SK-N-SH (cell line): ENCODE measurements at regions not wholly inside any gene's neighbourhood (a gene's known extent, or its start where the extent isn't known, plus 50 kb on each side); places are given as distances from the start of the nearest gene placed in this dataset.
A peak's percentile ranks its signal among the peaks of the same experiment; 100 is the strongest.

Source experiments
- CTCF ChIA-PET: fragments of 300-600, 350-600 bp; formaldehyde crosslinking; extraction: SDS; loops from one replicate; lab custom pipeline; 2021; lab: Yijun Ruan, JAX
- POLR2A ChIA-PET: fragments of 350-600 bp; sonication (Branson Sonifier 250); formaldehyde crosslinking; extraction: SDS; loops from one replicate; lab custom pipeline; 2020; ENCODE audit warnings: antibody characterized with exemption, inconsistent platforms; lab: Yijun Ruan, JAX
- DNase-seq: peaks from one replicate; pipeline ENCODE4 v3.0.0; 2012
- H2AFZ ChIP-seq: fragments of 200-600 bp; sonication (generic); 2 replicates; pipeline ENCODE4 v1.8.1; 2016; ENCODE audit warnings: antibody characterized with exemption, mild to moderate bottlenecking, low read depth
- H3F3A ChIP-seq: fragments of 200-600 bp; sonication (generic); replicated peaks from 2 replicates; pipeline ENCODE3; 2016; ENCODE audit warnings: antibody characterized with exemption, mild to moderate bottlenecking; ENCODE audit not compliant: insufficient read depth
- H3K27ac ChIP-seq, 2 experiments: fragments of 200-500 bp in 1 of 2; fragments of 200-600 bp in 1 of 2; sonication (Bioruptor generic) in 1 of 2; sonication (generic), shearing (Covaris generic) in 1 of 2; 2 replicates each; pipeline versions ENCODE4 v1.5.1 to v1.6.1; 2014 to 2016; ENCODE audit warnings: low read depth in 2 of 2, inconsistent platforms in 1 of 2, low read length in 1 of 2, mild to moderate bottlenecking in 1 of 2, mixed read lengths in 1 of 2
- H3K27me3 ChIP-seq: fragments of 200-600 bp; sonication (generic), shearing (Covaris generic); 2 replicates; pipeline ENCODE4 v1.6.1; 2016; ENCODE audit warnings: mixed run types; ENCODE audit not compliant: insufficient read depth
- H3K36me3 ChIP-seq, 2 experiments: fragments of 200-500 bp in 1 of 2; fragments of 200-600 bp in 1 of 2; sonication (Bioruptor generic) in 1 of 2; sonication (generic) in 1 of 2; replicated peaks in 1 of 2; 2 replicates each; pipeline versions ENCODE3 to v1.5.1; 2014 to 2016; ENCODE audit warnings: low read length in 1 of 2, mild to moderate bottlenecking in 1 of 2; ENCODE audit not compliant: insufficient read depth in 2 of 2, control insufficient read depth in 1 of 2
- H3K4me1 ChIP-seq, 2 experiments: fragments of 200-500 bp in 1 of 2; fragments of 200-600 bp in 1 of 2; sonication (Bioruptor generic) in 1 of 2; sonication (generic), shearing (Covaris generic) in 1 of 2; 2 replicates each; pipeline versions ENCODE4 v1.5.1 to v1.6.1; 2014 to 2016; ENCODE audit warnings: low read depth in 1 of 2, low read length in 1 of 2, mixed run types in 1 of 2; ENCODE audit not compliant: insufficient read depth in 2 of 2, control insufficient read depth in 1 of 2
- H3K4me2 ChIP-seq: fragments of 200-600 bp; sonication (generic), shearing (Covaris generic); 2 replicates; pipeline ENCODE4 v1.6.1; 2017; ENCODE audit warnings: mixed run types
- H3K4me3 ChIP-seq, 2 experiments: fragments of 200-500 bp in 1 of 2; fragments of 200-600 bp in 1 of 2; sonication (Bioruptor generic) in 1 of 2; sonication (generic), shearing (Covaris generic) in 1 of 2; 2 replicates each; pipeline versions ENCODE4 v1.5.1 to v1.8.1; 2014 to 2016; ENCODE audit warnings: low read depth in 2 of 2, inconsistent platforms in 1 of 2, low read length in 1 of 2, mild to moderate bottlenecking in 1 of 2, mixed read lengths in 1 of 2, moderate library complexity in 1 of 2
- H3K79me2 ChIP-seq: fragments of 200-600 bp; sonication (generic); 2 replicates; pipeline ENCODE4 v1.8.1; 2017; ENCODE audit warnings: mild to moderate bottlenecking; ENCODE audit not compliant: insufficient read depth
- H3K9ac ChIP-seq: fragments of 200-600 bp; sonication (generic); 2 replicates; pipeline ENCODE4 v1.6.1; 2017; ENCODE audit warnings: mixed run types
- H3K9me2 ChIP-seq: fragments of 200-600 bp; sonication (generic); 2 replicates; pipeline ENCODE4 v1.6.1; 2017; ENCODE audit warnings: mixed run types
- H3K9me3 ChIP-seq: fragments of 200-600 bp; sonication (generic); 2 replicates; pipeline ENCODE4 v1.6.1; 2017; ENCODE audit warnings: mixed run types, mild to moderate bottlenecking, moderate library complexity
- H4K20me1 ChIP-seq: fragments of 200-600 bp; sonication (generic); 2 replicates; pipeline ENCODE4 v1.6.1; 2017; ENCODE audit warnings: mild to moderate bottlenecking, mixed run types; ENCODE audit not compliant: insufficient read depth
- EP300 ChIP-seq, 2 experiments: IDR thresholded peaks; 2 replicates each; pipeline versions ENCODE4 v1.4.0 to v1.6.1; 2012; ENCODE audit warnings: borderline replicate concordance in 1 of 2, low read depth in 1 of 2, low read length in 1 of 2
- GATA2 ChIP-seq: sonication (generic); formaldehyde crosslinking; IDR thresholded peaks from 2 replicates; pipeline ENCODE4 v1.5.0; 2020; ENCODE audit warnings: mild to moderate bottlenecking, missing genetic modification reagents
- RAD21 ChIP-seq: IDR thresholded peaks from 2 replicates; pipeline ENCODE4 v1.6.1; 2012; ENCODE audit warnings: mild to moderate bottlenecking, low read length
- SMC3 ChIP-seq: IDR thresholded peaks from 2 replicates; pipeline ENCODE4 v1.6.1; 2012; ENCODE audit warnings: low read depth, low read length, improper control_type of control experiment
- TEAD4 ChIP-seq: IDR thresholded peaks from 2 replicates; pipeline ENCODE4 v1.4.0; 2012; ENCODE audit warnings: mild to moderate bottlenecking, borderline replicate concordance; ENCODE audit not compliant: insufficient read depth
- WGBS: methylation state at CpG from one replicate; pipeline ENCODE4 v1.1.6; 2017; ENCODE audit warnings: low lambda C conversion rate; 5-methylcytosine and 5-hydroxymethylcytosine counted together
- TF ChIP-seq, protein P1 (sequence below): fragments of 200-600 bp; sonication (generic); IDR thresholded peaks from 2 replicates; pipeline ENCODE4 v1.6.1; 2017; ENCODE audit warnings: antibody characterized with exemption, mild to moderate bottlenecking, moderate library complexity
- TF ChIP-seq, protein P2 (sequence below): IDR thresholded peaks from 2 replicates; pipeline ENCODE4 v1.4.0; 2012; ENCODE audit warnings: low read depth
- TF ChIP-seq, protein P3 (sequence below): IDR thresholded peaks from 2 replicates; pipeline ENCODE4 v1.6.1; 2012; ENCODE audit warnings: mild to moderate bottlenecking, low read depth, low read length, moderate library complexity
- TF ChIP-seq, protein P4 (sequence below): IDR thresholded peaks from 2 replicates; pipeline ENCODE4; 2012

DNA sequence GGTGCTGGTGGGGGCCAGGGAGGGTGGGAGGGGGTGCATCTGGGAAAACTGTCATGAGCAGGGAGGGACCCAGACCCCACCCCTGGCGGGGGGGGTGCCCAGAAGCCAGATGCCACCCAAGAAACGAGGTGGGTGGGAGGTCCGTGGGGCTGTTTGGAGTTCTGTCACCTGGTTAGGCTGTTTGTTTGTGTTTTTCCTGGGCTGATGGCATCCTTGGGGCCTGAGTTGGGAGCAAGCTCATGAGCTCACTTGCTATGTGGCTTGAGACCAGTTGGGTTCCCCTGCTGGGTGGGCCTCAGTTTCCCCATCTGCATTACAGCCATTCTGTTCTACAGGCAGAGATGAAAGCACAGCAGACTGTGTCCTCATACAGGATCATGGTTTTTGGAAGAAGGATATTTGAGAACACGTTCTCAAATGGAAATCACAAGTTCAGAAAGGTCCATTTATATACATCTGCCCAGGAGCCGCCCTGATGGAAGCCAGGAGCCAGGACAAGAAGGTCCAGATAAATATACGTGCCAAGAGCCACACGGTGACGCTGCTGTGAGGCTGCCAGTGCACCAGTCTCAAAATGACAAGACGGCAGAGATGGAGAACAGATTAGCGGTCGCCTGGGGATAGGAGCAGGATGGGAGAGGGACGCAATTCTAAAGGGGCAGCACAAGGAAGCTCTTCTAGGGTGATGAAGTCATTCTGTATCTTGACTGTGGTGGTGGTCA, 312.9 kb downstream of the MN1 start:
- WGBS: 25% methylated on average over 9 of the region's 12 CpGs
- Histone ChIP-seq H3K27ac (no peak overlapping the region), H3K9me3 (no peaks in the 10 kb centered on the region), H3K9ac (no peak overlapping the region), H3K36me3 (no peaks in the 10 kb centered on the region), H4K20me1 (no peaks in the 10 kb centered on the region), H3K4me1 (peaks cover 5 to 12% of the 10 kb centered on the region in 2 experiments; a peak in 2 of 4 replicates), H3K4me2 (peak overlapping the region; percentile 48; the same call in 1 of the 2 replicates), H3K27me3 (no peaks in the 10 kb centered on the region), H3F3A (no peaks in the 10 kb centered on the region), H2AFZ (peak overlapping the region; percentile 59; the same call in 1 of the 2 replicates), H3K4me3 (no peak overlapping the region), H3K9me2 (no peaks in the 10 kb centered on the region), H3K79me2 (no peaks in the 10 kb centered on the region)
- ChIA-PET POLR2A (no interaction called here), CTCF (interaction anchor here (0.6 to 0.9 kb wide), 5 partner anchors 19 to 328 kb away, joined by 3 to 5 read pairs (median 3); no protein-coding TSS in a partner anchor)
- TF ChIP-seq, protein P1, sequence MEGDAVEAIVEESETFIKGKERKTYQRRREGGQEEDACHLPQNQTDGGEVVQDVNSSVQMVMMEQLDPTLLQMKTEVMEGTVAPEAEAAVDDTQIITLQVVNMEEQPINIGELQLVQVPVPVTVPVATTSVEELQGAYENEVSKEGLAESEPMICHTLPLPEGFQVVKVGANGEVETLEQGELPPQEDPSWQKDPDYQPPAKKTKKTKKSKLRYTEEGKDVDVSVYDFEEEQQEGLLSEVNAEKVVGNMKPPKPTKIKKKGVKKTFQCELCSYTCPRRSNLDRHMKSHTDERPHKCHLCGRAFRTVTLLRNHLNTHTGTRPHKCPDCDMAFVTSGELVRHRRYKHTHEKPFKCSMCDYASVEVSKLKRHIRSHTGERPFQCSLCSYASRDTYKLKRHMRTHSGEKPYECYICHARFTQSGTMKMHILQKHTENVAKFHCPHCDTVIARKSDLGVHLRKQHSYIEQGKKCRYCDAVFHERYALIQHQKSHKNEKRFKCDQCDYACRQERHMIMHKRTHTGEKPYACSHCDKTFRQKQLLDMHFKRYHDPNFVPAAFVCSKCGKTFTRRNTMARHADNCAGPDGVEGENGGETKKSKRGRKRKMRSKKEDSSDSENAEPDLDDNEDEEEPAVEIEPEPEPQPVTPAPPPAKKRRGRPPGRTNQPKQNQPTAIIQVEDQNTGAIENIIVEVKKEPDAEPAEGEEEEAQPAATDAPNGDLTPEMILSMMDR: peak; percentile 37
- peak; percentile 93 for TF ChIP-seq GATA2
- TF ChIP-seq TEAD4: no peak
- TF ChIP-seq RAD21: peak; percentile 72
- TF ChIP-seq SMC3: peak; percentile 51; the same call in 1 of the 2 replicates
- DNase-seq: peak; percentile 84

DNA sequence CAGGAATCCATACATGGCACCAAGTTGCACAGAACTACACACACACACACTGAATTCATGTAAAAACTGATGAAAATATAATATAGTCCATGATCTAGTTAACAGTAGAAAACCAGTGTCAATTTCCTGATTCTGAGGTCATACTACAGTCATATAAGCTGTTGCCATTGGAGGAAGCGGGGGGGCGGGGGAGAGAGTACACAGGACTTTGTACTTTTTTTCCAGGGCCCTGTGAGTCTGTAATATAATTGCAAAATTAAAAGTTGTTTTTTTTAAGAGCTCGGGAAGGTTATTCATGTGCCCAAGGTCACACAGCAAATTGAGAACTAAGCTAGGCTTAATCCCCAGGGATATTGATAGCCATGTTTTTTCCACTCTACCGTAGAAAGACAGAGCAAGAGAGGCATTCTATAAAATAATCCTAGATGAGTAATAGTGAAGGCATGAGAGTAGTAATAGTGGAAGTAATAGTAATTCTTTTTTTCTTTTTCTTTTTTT, 312.3 kb downstream of the MN1 start:
- no peaks in the 10 kb centered on the region for H3F3A ChIP-seq
- no peak for TF ChIP-seq EP300 (IDR thresholded peaks at IDR 0.05; ENCODE audit: borderline replicate concordance in 1 of 2, low read depth in 1 of 2, low read length in 1 of 2)
- TF ChIP-seq, protein P2, sequence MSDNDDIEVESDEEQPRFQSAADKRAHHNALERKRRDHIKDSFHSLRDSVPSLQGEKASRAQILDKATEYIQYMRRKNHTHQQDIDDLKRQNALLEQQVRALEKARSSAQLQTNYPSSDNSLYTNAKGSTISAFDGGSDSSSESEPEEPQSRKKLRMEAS: no peak
- TF ChIP-seq, protein P3, sequence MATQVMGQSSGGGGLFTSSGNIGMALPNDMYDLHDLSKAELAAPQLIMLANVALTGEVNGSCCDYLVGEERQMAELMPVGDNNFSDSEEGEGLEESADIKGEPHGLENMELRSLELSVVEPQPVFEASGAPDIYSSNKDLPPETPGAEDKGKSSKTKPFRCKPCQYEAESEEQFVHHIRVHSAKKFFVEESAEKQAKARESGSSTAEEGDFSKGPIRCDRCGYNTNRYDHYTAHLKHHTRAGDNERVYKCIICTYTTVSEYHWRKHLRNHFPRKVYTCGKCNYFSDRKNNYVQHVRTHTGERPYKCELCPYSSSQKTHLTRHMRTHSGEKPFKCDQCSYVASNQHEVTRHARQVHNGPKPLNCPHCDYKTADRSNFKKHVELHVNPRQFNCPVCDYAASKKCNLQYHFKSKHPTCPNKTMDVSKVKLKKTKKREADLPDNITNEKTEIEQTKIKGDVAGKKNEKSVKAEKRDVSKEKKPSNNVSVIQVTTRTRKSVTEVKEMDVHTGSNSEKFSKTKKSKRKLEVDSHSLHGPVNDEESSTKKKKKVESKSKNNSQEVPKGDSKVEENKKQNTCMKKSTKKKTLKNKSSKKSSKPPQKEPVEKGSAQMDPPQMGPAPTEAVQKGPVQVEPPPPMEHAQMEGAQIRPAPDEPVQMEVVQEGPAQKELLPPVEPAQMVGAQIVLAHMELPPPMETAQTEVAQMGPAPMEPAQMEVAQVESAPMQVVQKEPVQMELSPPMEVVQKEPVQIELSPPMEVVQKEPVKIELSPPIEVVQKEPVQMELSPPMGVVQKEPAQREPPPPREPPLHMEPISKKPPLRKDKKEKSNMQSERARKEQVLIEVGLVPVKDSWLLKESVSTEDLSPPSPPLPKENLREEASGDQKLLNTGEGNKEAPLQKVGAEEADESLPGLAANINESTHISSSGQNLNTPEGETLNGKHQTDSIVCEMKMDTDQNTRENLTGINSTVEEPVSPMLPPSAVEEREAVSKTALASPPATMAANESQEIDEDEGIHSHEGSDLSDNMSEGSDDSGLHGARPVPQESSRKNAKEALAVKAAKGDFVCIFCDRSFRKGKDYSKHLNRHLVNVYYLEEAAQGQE: no peak
- TF ChIP-seq, protein P4, sequence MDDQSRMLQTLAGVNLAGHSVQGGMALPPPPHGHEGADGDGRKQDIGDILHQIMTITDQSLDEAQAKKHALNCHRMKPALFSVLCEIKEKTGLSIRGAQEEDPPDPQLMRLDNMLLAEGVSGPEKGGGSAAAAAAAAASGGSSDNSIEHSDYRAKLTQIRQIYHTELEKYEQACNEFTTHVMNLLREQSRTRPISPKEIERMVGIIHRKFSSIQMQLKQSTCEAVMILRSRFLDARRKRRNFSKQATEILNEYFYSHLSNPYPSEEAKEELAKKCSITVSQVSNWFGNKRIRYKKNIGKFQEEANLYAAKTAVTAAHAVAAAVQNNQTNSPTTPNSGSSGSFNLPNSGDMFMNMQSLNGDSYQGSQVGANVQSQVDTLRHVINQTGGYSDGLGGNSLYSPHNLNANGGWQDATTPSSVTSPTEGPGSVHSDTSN: no peak
- no peak for TF ChIP-seq RAD21
- TF ChIP-seq, all 33 proteins: peak for 0
- Histone ChIP-seq H4K20me1 (no peaks in the 10 kb centered on the region), H2AFZ (peak overlapping the region; percentile 59; the same call in 1 of the 2 replicates), H3K4me3 (no peak overlapping the region), H3K4me1 (peaks cover 5 to 12% of the 10 kb centered on the region in 2 experiments; a peak in 2 of 4 replicates), H3K79me2 (no peaks in the 10 kb centered on the region), H3K9me2 (no peaks in the 10 kb centered on the region), H3K36me3 (no peaks in the 10 kb centered on the region), H3K27me3 (no peaks in the 10 kb centered on the region), H3K9me3 (no peaks in the 10 kb centered on the region), H3K9ac (no peak overlapping the region), H3K27ac (no peak overlapping the region), H3K4me2 (peak overlapping the region; percentile 48; the same call in 1 of the 2 replicates)
- ChIA-PET POLR2A (no interaction called here), CTCF (interaction anchor here (0.6 to 0.9 kb wide), 4 partner anchors 19 to 328 kb away, joined by 3 to 5 read pairs (median 3); no protein-coding TSS in a partner anchor)
- 42% methylated on average over 4 of the region's 4 CpGs for WGBS
- peak; percentile 54 for DNase-seq
